Umbilical cord (tissue), 1 donor: ENCODE measurements at regions not wholly inside any gene's neighbourhood (a gene's known extent, or its start where the extent isn't known, plus 50 kb on each side); places are given as distances from the start of the nearest gene placed in this dataset.

Experiments
- DNase-seq: peaks from one replicate; pipeline ENCODE4 v3.0.0-alpha.2; 2015; ENCODE audit warnings: low spot score

DNA sequence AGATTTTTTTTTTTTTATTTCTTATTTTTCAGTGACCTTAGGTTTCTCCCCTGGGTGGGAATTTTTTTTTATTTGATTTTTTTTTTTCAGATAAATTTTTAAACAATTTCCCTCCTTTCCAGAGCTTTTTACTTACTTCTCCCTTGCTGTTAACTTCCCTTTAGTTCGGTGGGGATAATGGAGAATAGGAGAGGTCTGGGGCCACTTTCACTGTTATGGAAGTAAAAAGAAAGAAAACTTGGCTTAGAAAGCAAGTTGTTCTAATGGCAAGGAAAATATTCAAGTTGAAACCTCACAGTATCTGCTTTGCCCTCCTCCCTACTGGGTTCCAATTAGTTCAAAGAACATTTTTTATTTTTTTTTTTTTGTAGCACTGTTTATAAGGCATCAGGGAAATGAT lies 537.1 kb upstream of the NXPH2 start:
- no peak for DNase-seq

DNA sequence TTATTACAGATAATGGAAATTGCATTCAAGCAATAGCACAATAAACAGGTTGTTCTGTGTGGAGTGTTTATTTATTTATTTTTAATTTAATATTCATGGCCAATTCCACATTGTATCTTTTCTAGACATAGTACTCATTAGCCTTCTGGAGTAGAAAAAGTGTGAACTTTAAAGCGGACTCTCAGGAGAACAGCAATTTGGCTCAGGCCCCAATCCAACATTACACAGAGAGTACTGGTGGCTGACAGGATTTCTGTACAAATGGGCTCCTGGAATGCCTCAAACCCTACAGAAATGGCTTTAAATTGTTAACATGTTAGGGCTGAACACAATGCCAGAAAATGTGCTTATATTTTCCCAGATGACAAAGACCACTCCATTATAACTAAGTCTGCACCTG lies 533.9 kb upstream of the NXPH2 start:
- no peak for DNase-seq

DNA sequence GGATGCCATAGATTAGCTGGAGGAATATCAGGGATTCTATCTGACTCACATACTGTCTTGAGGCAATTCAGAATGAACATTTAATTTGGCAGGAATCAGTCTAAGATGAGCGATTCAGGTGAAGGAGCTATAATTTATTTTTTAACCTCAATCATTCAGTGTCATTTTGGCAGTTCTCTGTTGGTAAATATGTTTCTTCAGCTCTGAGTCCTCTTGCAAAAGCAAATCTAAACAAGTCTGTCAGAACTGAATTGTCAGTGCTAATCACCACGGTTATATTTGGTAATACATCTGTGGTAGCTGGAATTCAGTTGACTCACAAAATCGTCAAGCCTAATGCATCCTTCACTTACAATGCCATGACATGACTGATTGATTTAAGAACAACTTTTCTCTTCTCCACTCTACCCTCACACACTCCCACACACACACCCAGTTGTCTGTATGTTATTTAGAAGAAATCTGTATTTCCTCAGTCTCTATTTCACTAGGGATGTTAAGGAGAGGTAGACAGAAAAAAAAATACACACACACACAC lies 516.6 kb upstream of the NXPH2 start:
- no peak for DNase-seq

DNA sequence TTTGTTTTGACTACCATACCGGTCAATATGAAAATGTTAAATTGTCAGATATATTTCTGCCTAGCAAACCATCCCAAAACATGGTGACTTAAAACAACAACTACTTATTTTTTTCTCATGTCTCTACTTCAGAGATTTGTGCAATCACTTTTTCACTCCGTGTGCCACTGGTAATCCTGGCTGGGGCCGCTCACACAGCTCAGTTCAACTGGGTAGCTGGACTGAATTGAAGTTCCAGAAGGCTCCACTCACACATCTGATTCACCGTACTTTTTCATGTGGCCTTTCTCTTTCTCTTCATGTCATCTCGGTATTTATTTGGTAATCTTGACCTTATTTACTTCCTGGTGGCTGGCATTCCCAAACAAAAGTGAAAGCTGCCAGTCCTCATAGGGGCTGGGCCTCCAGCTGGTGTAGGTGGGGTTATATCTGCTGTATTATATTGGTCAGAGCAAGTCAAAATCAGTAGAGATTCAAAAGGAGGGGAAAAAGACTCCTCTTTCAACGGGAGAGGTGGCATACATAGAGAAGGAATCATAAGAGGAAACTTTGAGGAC lies 513.9 kb upstream of the NXPH2 start:
- DNase-seq = no peak

DNA sequence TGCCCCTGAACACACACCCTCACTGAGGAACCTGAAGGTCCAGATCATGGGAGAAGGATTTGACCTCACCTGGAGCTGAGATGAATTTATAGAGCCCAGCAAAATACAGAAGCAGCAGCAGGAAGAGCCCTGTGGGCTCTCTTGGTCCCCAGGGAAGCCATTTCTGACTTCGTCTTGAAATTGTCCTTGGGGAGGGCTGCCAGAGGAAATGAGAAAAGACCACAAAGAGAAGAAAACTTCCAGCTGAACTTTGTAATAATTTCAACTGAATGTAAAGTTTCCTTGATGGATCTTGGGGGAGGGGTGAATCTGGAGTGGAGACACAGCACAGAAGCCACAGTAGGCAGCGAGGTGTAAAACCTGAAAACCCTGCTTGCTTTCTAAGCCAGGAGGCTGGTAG lies 500.9 kb upstream of the NXPH2 start:
- no peak for DNase-seq

DNA sequence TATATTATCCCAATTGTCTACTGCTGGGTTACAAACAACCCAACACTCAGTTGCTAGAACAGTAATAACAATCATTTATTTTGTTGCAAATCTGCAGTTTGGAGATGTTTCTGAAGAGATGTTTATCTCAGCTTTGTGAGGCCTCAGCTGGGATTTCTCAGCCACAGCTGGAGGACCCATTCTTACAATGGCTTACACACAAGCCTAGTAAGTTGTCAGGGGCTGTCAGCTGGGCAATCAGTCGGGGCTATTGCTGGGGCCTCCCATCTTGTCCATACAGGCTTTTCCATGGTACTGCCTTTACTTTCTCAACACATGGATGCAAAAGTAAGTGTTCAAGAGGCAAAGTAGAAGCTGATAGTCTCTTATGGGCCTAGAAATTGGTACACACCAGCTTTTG lies 491.7 kb upstream of the NXPH2 start:
- no peak for DNase-seq

DNA sequence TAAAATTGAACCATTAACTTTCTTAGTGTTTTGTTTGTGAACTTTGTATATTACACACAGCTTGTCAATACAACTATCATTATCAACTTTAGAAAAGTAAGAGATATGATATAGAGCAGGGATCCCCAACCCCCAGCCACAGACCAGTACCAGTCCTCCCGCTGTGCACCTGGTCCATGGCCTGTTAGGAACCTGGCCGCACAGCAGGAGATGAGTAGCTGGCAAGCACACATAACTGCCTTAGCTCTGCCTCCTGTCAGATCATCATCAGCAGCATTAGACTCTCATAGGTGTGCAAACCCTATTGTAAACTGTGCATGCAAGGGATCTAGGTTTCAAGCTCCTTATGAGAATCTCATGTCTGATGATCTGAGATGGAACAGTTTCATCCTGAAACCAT lies 491.0 kb upstream of the NXPH2 start:
- DNase-seq = no peak

DNA sequence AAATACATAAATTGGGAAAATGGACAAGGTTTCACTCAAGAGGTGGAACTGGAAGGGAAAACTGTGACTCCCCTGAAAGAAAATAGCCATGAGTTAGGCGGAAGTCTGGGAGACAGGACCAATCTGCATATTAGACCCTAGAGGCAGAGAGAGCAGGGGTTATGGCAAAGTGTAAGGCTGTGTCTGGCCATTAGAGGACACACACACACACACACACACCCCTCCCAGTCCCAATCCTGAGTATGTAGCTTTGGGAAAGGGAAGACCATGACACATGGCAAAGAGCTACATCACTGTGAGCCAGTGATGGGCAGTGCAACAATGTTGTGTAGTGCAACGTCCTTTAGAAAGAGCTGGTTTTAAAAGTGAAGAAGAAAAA lies 479.9 kb upstream of the NXPH2 start:
- DNase-seq = no peak

DNA sequence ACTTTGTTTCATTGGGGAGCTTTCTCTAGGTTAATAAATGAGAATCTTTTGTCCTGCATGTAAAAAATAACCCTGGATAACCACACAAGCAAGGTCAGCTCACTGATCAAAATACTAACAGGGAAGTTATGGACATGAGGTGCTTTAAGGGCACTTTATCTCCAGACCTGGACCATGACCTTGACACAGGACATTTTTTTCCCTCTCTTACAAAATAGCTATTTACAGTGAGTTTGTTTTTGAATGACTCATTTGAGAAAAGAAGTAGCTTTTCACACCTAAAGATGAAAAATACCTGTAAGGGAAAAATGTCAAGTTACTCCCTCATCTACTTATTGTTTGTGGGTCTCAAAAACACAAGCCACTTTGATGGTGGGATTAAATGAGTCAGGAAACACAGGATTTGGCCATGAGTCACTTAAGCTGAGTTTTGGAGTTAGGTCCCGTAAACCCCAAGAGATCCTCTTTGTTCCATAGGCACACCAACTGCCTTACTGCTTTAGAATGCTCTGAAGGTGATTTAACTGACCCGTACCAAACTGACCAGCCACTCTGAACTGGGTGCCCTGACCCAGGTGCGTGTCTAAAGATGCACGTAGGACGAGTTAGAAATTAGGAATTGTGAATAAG lies 479.3 kb upstream of the NXPH2 start:
- DNase-seq = no peak

DNA sequence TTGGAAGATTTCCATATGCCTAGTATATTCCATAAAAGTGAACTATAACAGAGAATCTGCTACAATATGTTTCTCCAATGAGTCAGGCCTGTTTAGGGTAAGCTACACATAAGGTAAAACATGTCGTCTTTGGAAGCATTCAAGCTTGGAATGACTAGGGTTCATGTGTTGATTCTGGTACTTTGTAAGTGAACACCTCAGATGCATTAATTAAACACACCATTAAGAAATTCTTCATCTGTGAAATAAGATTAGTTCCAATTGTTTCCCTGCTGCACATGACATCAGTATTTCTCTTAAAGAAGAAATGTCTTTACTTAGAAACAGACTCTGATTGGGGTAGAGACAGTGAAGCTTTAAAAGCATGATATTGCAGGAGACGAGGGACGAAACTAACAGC lies 461.1 kb upstream of the NXPH2 start:
- no peak for DNase-seq

DNA sequence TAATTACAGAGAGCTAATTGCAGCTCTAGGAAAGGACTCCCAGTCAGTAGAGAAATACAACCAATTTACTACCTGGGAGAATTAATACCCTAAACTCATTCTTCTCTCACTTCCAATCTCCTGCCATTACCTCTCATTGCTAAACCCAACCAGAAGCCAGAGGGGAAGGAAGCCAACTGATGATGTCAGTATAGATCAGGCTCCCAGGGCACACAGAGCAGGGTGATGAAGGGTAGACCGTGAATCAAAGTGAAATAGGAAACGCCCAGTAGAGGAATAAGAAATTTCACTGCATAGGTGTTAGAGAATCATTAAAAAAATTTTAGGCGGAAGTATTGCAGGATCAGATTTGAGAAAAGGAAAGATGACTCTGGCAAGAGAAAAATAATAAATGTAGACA lies 456.8 kb upstream of the NXPH2 start:
- no peak for DNase-seq

DNA sequence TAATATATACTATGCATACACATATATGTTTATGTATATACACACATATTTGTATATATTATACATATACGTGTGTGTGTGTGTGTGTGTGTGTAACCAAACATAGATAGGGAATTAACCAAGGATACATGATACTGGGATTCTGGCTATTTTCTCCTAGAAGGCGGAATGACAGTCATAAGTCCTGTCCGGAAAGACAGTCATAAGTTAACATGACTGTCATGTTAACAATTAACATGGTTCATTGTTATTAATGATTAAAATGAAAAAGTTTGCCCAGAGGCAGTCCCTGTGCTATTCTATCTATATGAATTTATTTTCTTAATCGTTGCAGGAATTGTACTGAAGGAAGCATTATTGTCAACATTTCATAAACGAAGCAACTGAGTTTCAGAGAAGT lies 450.7 kb upstream of the NXPH2 start:
- no peak for DNase-seq

DNA sequence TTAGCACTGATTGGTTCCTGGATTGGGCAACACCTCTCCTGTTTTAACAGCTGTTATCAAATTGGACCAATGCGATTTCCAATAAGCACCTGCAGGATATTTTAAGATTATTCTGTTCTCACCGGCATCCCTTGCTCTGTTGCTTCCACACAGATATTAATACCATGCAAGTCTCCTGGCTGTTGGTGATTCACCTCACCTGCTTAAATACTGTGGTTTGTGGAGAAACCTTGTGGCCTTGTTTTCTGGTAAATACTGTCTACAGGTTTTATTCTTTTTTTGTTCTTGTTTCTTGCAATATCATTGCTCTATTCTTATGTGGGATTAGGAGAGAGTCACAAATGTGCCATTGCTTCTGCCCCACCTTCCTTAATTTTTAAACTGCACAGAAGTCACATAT lies 448.1 kb upstream of the NXPH2 start:
- no peak for DNase-seq

DNA sequence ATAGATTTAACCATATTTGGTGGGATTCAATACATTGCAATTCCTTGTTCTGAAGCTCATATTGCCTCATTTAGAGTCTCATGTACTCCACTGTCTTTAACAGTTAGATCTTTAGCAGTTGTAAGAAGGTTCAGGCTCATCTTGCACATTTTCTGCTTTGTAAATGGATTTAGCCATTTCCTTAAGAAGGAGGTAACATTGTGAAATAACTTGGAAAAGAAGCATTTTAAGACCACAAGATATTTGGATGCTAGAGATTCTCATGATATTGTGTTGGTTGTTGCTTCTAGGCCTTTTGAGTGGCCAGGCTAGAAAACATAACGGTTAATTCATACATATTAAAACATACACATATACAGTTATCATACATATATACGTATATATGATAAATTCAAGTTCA lies 445.8 kb upstream of the NXPH2 start:
- no peak for DNase-seq

DNA sequence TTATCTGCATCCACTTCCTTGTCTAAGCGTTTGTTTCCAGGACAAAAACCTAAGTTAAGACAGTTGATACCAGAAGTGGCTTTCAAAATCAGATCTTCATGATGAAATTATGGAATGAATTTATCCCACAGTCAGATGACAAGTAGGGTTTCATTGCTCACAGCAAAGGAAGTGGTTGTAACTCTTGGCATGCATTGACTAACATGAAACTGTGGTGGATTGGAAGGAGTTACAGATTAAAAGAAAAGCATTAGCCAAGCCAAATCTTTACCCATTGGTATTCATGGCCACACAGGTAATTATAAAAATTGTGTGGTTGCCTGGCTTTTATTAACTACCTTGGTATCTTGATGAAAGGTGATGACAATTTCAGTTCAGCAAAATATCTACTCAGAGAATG lies 438.0 kb upstream of the NXPH2 start:
- no peak for DNase-seq

DNA sequence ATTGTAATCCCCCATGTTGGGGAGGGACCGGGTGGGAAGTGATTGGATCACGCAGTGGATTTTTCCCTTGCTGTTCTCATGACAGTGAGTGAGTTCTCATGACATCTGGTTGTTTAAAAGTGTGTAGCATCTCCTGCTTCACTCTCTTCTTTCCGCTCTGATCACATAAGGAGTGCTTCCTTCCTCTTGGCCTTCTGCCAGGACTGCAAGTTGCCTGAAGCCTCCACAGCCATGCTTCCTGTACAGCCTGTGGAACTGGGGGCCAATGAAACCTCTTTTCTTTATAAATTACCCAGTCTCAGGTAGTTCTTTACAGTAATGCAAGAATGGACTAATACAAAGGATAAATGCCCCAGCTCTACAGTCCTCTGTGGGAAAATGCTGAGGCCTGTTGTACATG lies 437.5 kb upstream of the NXPH2 start:
- no peak for DNase-seq

DNA sequence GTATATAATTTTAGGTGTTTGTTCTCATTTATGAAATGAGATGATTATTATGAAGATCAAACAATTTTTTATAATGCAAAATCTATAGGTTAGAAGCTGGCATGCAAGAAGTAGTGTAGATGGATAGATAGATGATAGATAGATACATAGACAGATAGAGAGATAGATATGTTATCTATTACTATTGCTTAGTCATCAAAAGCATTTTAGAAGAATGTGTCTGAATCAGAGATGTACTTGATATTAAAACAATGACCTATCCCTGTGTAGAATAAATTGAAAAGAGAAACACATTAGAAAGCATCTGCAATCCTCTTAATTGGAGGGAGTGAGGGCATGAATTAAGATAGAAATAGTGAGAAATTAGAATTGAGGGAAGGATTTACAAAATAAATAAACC lies 436.2 kb upstream of the NXPH2 start:
- no peak for DNase-seq

DNA sequence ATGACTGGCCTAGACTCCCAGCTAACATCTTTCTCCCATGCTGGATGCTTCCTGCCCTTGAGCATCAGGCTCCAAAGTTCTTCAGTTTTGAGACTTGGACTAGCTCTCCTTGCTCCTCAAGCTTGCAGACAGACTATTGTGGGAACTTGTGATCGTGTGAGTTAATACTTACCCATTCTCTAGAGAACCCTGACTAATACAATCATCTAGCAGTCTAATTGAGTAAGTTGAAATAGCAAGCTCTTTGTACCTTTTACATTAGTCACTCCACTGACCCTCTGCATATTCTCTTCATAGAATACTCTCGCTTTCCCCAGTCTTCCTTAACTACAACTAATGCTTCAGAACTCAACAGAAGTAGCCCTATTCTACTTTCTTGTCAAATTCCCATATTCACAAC lies 434.6 kb upstream of the NXPH2 start:
- DNase-seq = no peak

DNA sequence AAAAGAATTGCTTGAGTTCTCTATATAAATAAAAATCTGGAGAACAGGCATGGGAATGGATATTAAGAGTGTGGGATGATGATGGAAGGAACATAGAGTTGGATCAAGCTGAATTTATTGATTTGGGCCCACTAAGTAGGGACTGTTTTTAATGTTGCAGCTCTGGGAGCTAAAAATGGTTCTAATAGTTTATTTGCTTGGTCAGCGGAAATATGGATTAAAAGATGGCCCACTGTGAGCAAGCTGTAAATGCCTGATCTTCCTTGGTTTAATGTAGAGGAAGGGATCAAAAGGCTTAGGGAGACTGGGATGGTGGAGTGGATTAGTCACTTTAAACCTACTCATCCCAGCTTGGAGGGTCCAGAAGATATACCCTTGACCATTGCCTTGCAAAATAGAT lies 429.4 kb upstream of the NXPH2 start:
- no peak for DNase-seq

DNA sequence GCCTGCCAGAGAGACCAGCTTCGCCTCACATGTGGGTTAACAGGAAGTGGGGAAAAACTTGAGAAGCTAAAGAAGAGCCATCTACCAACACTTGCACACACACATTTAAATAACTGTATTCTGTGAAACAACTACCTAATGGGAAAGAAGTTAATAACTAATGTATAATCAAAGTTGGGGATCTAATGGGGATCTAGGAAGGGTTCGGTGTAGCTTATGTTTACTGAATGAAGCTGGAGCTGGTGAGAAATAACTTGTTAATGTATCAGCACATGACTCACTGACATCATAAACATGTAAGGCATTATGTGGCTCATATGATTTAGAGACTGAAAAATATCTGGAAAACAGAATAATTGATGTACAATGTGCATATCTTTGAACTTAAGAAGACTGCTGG lies 421.3 kb upstream of the NXPH2 start:
- no peak for DNase-seq

DNA sequence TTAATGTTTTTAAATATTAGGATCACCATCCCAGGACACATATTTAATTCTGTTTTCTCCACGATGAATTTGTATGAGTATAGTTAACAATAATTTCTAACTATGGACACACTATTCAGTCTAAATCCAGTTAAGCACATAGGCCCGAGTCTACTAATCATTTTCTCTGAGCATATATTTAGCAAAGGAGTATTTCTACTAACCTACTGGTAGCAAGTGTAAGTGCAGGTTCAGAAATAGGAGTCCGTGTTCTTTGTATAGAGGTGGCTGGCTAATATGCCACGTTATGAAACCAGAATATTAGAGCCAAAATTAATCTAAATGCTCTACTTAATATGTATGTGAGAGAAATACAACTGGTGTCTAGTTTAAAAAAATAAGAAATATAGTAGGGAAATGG lies 416.6 kb upstream of the NXPH2 start:
- DNase-seq = no peak

DNA sequence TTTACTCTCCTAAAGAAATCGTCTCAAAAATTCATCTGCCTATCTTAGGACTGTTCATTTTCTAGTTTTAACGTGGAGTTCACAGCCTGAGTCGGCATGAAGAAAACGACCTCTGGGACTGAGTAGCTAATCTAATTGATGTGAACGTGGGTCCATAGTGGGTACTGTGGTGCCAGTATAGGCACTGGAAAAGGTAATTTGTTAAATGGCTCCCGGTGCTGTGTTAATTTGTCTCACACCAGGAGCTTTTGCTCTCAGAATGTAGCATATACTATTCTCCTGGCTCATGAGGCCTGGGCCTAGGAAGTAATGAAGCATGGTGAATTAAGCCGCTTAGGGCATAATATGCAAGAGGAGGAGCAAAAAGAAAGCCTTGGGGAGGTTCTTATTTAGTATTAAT lies 414.4 kb upstream of the NXPH2 start:
- no peak for DNase-seq

DNA sequence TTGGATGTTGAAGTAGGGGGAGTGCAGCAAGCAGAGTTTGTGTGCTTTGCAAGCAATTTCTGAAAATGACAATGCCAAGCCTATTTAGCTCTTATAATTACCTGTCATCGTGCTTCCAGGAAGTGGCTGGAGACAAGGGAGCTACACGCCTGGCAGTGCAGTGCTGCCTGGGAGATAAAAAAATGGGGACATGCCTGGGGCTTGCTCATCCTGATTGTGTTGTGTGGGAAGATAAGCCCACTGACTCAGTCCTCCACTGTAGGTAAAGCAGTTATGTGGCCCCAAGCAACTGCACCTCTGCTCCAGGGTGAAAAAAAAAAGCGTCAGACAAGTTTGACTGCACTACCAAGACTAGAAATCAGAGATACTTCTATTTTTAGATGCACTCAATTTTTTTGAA lies 396.9 kb upstream of the NXPH2 start:
- no peak for DNase-seq

DNA sequence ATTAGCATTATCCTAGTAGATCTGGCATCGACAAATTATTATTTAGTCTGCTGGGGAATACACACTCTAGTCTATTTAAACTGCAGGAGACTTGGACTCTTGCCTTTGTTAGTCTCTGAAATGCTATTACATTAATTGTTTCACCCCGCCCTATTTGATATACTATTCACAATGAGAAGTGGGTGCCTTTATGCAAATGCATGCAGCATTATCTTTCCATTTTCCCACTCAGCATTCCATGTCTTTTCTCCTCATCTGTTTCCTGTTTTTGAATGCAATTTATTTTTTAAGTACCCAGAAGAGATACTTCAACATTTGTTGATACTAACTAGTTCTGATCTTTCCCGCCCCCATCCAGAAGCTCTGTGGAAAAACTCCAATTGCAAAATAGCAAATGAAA lies 395.3 kb upstream of the NXPH2 start:
- no peak for DNase-seq
